Upper lobe of left lung (tissue), 6 donors: ENCODE measurements at regions not wholly inside any gene's neighbourhood (a gene's known extent, or its start where the extent isn't known, plus 50 kb on each side); places are given as distances from the start of the nearest gene placed in this dataset.
"Not testable (repeated sequence)": the region's sequence is repeated elsewhere in the genome, so short reads cannot be mapped to it uniquely, and the experiment has no call there.

Experiments used
- ATAC-seq, 2 donors: fragments of 200-7000 bp; cut with Tn5 transposase; one replicate each; pipeline ENCODE4 v1.9.1; 2022; ENCODE audit warnings: mild to moderate bottlenecking in 2 of 2, moderate library complexity in 2 of 2; ENCODE audit not compliant: low FRiP score in 2 of 2
- DNase-seq, 2 donors: peaks; one replicate each; pipeline ENCODE4 v3.0.0-alpha.2; 2019 to 2020
- H3K27ac ChIP-seq, 4 donors: fragments of 200-600 bp; sonication (generic); one replicate each; pipeline ENCODE4 v1.5.1; 2016 to 2019
- H3K27me3 ChIP-seq, 4 donors: fragments of 200-600 bp; sonication (generic); one replicate each; pipeline ENCODE4 v1.5.1; 2017 to 2019
- H3K36me3 ChIP-seq, 4 donors: fragments of 200-600 bp; sonication (generic); one replicate each; pipeline ENCODE4 v1.5.1; 2016 to 2019
- H3K4me1 ChIP-seq, 4 donors: fragments of 200-600 bp; sonication (generic); one replicate each; pipeline ENCODE4 v1.5.1; 2018 to 2019
- H3K4me3 ChIP-seq, 4 donors: fragments of 200-600 bp; sonication (generic); one replicate each; pipeline ENCODE4 v1.5.1; 2017 to 2019; ENCODE audit warnings: mild to moderate bottlenecking in 2 of 4, moderate library complexity in 1 of 4
- H3K9me3 ChIP-seq, 4 donors: fragments of 200-600 bp; sonication (generic); one replicate each; pipeline ENCODE4 v1.5.1; 2018 to 2019
- EP300 ChIP-seq, 4 donors: sonication (generic); formaldehyde crosslinking; IDR thresholded peaks; one replicate each; pipeline ENCODE4 v1.5.1; 2017; ENCODE audit warnings: antibody characterized with exemption in 4 of 4, control low read depth in 2 of 4
- POLR2A ChIP-seq, 4 donors: fragments of 450-650 bp; IDR thresholded peaks; one replicate each; pipeline ENCODE4 v1.5.1; 2016 to 2017; ENCODE audit warnings: antibody characterized with exemption in 4 of 4, mild to moderate bottlenecking in 2 of 4
- POLR2AphosphoS5 ChIP-seq, 2 donors: sonication (generic); formaldehyde crosslinking; IDR thresholded peaks; one replicate each; pipeline ENCODE4 v1.5.1; 2017; ENCODE audit warnings: antibody characterized with exemption in 2 of 2
- WGBS, 2 donors: methylation state at CpG; one replicate each; pipeline ENCODE4 v1.1.5; 2017 to 2018; 5-methylcytosine and 5-hydroxymethylcytosine counted together
- TF ChIP-seq, protein P1 (sequence below), 6 experiments: fragments of 450-650 bp in 4 of 6; fragments of 200-600 bp in 2 of 6; sonication (generic) in 2 of 6; IDR thresholded peaks; one replicate each; pipeline ENCODE4 v1.5.1; 2016 to 2019; ENCODE audit warnings: antibody characterized with exemption in 6 of 6
- donor health status: DM: no; HTN: no; CAD: no; lungs with moderate emphysema.
- donor health status: DM: no; HTN: yes; CAD: no; lungs with severe emphysema.

DNA sequence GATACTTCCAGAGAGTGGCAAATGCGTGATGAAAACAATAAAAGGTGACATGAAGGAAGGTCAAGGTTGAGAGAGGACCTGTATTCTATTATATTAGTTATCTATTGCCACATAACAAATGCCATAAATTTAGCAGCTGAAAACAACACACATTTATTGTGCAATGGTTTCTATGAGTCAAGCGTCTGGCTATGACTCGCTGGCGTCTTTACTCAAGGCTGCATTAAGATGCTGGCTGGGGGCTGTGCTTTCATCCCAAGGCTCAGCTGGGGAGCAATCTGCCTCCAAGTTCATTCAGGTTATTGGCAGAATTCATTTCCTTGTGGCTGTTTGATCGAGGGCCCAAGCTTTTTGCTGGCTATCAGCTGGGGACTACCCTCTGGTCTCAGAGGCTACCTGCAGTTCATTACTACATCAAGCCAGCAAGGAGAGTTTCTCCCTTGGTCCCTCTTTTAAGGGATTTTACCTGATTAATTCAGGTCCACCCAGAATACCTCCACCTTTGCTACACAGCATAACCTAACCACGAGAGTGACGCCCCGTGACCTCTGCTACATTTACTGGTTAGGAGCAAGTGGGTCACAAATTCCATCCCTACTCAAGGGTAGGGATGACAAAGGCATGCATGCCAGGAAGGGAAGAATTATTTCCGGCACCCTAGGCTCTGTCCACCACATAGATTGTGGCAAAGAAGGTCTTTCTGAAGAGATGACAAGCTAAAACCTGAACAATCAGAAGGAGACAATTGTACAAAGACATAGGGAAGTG, 549.1 kb downstream of the MN1 start:
- no peaks in the 10 kb centered on the region for H3K27me3 ChIP-seq
- H3K27ac ChIP-seq: no peak overlapping the region
- peaks cover 6 to 19% (median 15%) of the 10 kb centered on the region in 4 donors for H3K9me3 ChIP-seq
- peaks cover 0 to 3% (median 1%) of the 10 kb centered on the region in 4 donors for H3K4me1 ChIP-seq
- H3K4me3 ChIP-seq: no peak overlapping the region
- ATAC-seq: peak in 1 of 2 donors; percentile 81
- no peak for DNase-seq
- WGBS, 2 donors: 77 to 80% methylated on average over 9 of the region's 9 CpGs
- TF ChIP-seq POLR2A (IDR thresholded peaks at IDR 0.05) (no peak), POLR2AphosphoS5 (IDR thresholded peaks at IDR 0.05) (no peak), EP300 (IDR thresholded peaks at IDR 0.05) (no peak)
- TF ChIP-seq, protein P1, sequence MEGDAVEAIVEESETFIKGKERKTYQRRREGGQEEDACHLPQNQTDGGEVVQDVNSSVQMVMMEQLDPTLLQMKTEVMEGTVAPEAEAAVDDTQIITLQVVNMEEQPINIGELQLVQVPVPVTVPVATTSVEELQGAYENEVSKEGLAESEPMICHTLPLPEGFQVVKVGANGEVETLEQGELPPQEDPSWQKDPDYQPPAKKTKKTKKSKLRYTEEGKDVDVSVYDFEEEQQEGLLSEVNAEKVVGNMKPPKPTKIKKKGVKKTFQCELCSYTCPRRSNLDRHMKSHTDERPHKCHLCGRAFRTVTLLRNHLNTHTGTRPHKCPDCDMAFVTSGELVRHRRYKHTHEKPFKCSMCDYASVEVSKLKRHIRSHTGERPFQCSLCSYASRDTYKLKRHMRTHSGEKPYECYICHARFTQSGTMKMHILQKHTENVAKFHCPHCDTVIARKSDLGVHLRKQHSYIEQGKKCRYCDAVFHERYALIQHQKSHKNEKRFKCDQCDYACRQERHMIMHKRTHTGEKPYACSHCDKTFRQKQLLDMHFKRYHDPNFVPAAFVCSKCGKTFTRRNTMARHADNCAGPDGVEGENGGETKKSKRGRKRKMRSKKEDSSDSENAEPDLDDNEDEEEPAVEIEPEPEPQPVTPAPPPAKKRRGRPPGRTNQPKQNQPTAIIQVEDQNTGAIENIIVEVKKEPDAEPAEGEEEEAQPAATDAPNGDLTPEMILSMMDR (IDR thresholded peaks at IDR 0.05): no peak
- H3K36me3 ChIP-seq: no peaks in the 10 kb centered on the region

DNA sequence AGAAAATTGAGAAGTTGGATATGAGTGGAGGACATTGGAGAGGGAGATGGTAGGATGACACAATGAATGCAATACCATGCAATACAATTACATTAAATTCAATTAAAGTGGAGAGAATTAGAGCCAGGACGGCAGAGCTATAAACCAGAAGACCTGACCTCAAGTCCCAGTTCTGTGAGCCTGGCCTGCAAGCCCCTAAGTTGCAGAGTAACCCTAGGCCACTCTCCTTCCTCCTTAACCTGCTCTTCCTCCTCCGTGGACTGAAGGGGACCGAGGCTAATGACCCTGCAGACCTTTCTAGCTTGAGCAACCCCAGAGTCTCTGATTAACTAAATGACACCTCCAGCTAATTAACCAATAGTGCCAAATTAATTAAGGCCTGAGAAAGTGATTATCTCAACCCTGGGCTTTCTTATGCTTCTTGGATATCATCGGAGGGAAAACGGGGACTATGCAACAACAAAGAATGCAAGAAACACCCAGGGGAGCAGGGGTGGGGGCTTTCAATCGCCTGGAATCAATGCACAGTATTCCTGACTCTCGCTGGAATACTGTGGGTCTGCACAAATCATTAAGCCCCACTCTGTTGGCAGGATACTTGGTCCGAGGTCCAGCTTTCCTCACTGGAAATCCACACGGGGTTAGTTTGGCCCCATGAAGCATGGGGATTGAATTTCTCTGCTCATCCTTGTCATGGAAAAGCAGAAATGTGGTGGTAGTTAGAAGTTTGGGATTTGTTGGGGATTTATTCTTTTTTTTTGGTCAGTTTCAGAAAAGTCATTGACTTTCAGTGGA, 548.3 kb downstream of the MN1 start:
- Histone ChIP-seq H3K9me3 (peaks cover 6 to 19% (median 15%) of the 10 kb centered on the region in 4 donors), H3K4me3 (no peak overlapping the region), H3K36me3 (no peaks in the 10 kb centered on the region), H3K4me1 (no peaks in the 10 kb centered on the region), H3K27ac (no peak overlapping the region), H3K27me3 (no peaks in the 10 kb centered on the region)
- no peak for TF ChIP-seq POLR2AphosphoS5 (IDR thresholded peaks at IDR 0.05)
- no peak for TF ChIP-seq POLR2A (IDR thresholded peaks at IDR 0.05)
- TF ChIP-seq, protein P1 (IDR thresholded peaks at IDR 0.05): no peak
- no peak for TF ChIP-seq EP300 (IDR thresholded peaks at IDR 0.05)
- no peak for DNase-seq
- 88 to 90% methylated on average over 9 of the region's 9 CpGs for WGBS, 2 donors
- no peak for ATAC-seq

DNA sequence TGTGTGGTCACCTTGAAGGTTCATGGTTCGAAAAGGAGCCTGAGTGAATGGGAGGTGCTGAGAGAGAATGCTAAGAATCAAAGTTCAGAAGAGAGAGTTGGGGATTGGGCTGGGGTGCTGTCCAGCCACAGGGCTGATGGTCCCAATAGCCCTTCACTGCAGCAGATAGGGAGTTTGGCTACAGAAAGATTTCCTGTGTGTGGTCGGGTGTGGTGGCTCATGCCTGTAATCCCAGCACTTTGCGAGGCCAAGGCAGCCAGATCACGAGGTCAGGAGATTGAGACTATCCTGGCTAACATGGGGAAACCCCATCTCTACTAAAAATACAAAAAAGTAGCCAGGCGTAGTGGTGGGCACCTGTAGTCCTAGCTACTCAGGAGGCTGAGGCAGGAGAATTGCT, 547.5 kb downstream of the MN1 start:
- H3K4me3 ChIP-seq, H3K27ac ChIP-seq, ATAC-seq, H3K27me3 ChIP-seq, H3K36me3 ChIP-seq, DNase-seq, H3K4me1 ChIP-seq: not testable (repeated sequence)
- WGBS, 2 donors: 90 to 94% methylated on average over 5 of the region's 5 CpGs
- H3K9me3 ChIP-seq: peaks cover 6 to 19% (median 15%) of the 10 kb centered on the region in 4 donors

DNA sequence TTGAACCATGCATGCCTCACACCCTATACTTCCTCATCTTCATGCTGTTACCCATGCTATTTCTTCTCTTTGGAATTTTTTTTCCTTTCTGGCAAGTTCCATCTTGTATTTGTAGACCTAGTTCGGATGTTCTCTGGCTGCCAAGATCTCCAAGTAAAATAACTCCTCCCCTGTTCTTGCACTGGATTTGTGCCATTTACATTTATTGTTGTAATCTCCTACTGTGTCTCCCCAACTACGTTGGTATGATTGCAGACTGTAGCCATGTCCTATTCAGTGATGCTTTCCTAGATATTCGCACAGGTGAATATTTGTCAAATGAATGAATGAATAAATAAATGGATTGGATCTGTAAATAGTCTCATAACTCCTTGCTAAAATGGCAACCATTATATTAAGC, 546.0 kb downstream of the MN1 start:
- ATAC-seq (no peak), DNase-seq (no peak)
- Histone ChIP-seq H3K36me3 (no peaks in the 10 kb centered on the region), H3K4me1 (peaks cover 0 to 2% (median 0%) of the 10 kb centered on the region in 4 donors), H3K27me3 (no peaks in the 10 kb centered on the region), H3K9me3 (peaks cover 6 to 19% (median 15%) of the 10 kb centered on the region in 4 donors), H3K4me3 (no peak overlapping the region), H3K27ac (no peak overlapping the region)
- WGBS, 2 donors: 71 to 83% methylated on average over 3 of the region's 3 CpGs
- no peak for TF ChIP-seq POLR2AphosphoS5 (IDR thresholded peaks at IDR 0.05)
- TF ChIP-seq POLR2A (IDR thresholded peaks at IDR 0.05): no peak
- TF ChIP-seq EP300 (IDR thresholded peaks at IDR 0.05): no peak
- TF ChIP-seq, protein P1 (IDR thresholded peaks at IDR 0.05): no peak

DNA sequence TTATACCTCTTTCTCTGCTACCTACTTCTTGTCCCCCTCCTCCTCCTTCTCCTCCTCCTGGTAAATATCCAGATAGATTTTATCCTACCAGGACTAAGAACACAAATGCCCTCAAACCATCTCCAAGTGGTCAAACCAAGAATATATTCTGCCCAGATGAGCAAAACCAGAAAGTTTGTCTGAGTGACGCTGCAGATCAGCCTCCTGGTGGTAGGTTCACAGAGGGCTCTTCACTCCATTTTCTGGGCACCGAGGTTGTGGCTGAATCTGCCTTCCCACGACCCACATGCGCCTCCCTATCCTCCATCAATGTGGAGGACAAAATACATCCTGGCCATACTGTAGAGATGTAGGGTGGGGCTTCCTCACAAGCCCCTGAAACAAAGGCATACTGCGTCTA, 543.6 kb downstream of the MN1 start:
- TF ChIP-seq EP300 (IDR thresholded peaks at IDR 0.05): no peak
- no peak for TF ChIP-seq POLR2A (IDR thresholded peaks at IDR 0.05)
- TF ChIP-seq, protein P1 (IDR thresholded peaks at IDR 0.05): no peak
- TF ChIP-seq POLR2AphosphoS5 (IDR thresholded peaks at IDR 0.05): no peak
- 80 to 84% methylated on average over 5 of the region's 5 CpGs for WGBS, 2 donors
- no peak for ATAC-seq
- peaks cover 0 to 2% (median 0%) of the 10 kb centered on the region in 4 donors for H3K4me1 ChIP-seq
- H3K36me3 ChIP-seq: no peaks in the 10 kb centered on the region
- peaks cover 6 to 19% (median 15%) of the 10 kb centered on the region in 4 donors for H3K9me3 ChIP-seq
- H3K27me3 ChIP-seq: no peaks in the 10 kb centered on the region
- no peak overlapping the region for H3K4me3 ChIP-seq
- H3K27ac ChIP-seq: no peak overlapping the region
- DNase-seq: no peak
